K562 (cell line): ENCODE measurements at regions not wholly inside any gene's neighbourhood (a gene's known extent, or its start where the extent isn't known, plus 50 kb on each side); places are given as distances from the start of the nearest gene placed in this dataset.

Experiments used
- ATAC-seq: fragments of 200-7000 bp; cut with Tn5 transposase; 3 replicates; pipeline ENCODE4 v1.9.1; 2020; ENCODE audit warnings: moderate library complexity
- BruUV-seq: library from RNA; stranded (reverse); fragments of 400-500 nt; replicated peaks from 2 replicates; lab custom pipeline; 2021; lab: Mats Ljungman, UMichigan
- CTCF ChIA-PET: fragments of 300-600 bp; formaldehyde crosslinking; extraction: SDS; loops from one replicate; lab custom pipeline; 2021; ENCODE audit warnings: low intra/inter-chr PET ratio; lab: Yijun Ruan, JAX
- POLR2A ChIA-PET: fragments of 300-600, 350-650 bp; sonication (Branson Sonifier 250); formaldehyde crosslinking; extraction: SDS; loops from one replicate; lab custom pipeline; 2021; ENCODE audit warnings: antibody characterized with exemption, inconsistent platforms; lab: Yijun Ruan, JAX
- DNase-seq, 4 experiments: peaks; one replicate each; pipeline versions ENCODE4 v3.0.0 to v3.0.0-alpha.2; 2011 to 2018; ENCODE audit warnings: low spot score in 3 of 4, mixed read lengths in 3 of 4; ENCODE audit errors: extremely low read depth in 1 of 4
- FAIRE-seq: peaks from 2 replicates; lab custom pipeline; 2011; peaks lifted over from hg19 to GRCh38; lab: Jason Lieb, UNC
- H2AFZ ChIP-seq: 2 replicates; pipeline ENCODE4 v1.6.0; 2011; ENCODE audit warnings: low read depth, low read length, control low read depth, inconsistent platforms
- H3K27ac ChIP-seq: fragments of 200-600 bp; 3 replicates; pipeline ENCODE4 v1.8.0; 2011; ENCODE audit warnings: low read depth, mild to moderate bottlenecking, control low read depth, inconsistent platforms, low read length, moderate library complexity, mixed read lengths; ENCODE audit errors: extremely low read depth
- H3K27me3 ChIP-seq, 2 experiments: fragments of 300-600 bp in 1 of 2; 2 replicates in 1 of 2; 3 replicates in 1 of 2; pipeline versions ENCODE4 v1.6.0 to v1.8.0; 2011; ENCODE audit warnings: inconsistent platforms in 2 of 2, low read length in 2 of 2, mild to moderate bottlenecking in 1 of 2, mixed read lengths in 1 of 2, moderate library complexity in 1 of 2; ENCODE audit not compliant: control insufficient read depth in 2 of 2, insufficient read depth in 2 of 2
- H3K36me3 ChIP-seq: fragments of 300-600 bp; 3 replicates; pipeline ENCODE4 v1.8.0; 2011; ENCODE audit warnings: mild to moderate bottlenecking, low read length, inconsistent platforms; ENCODE audit not compliant: control insufficient read depth, insufficient read depth
- H3K4me1 ChIP-seq, 2 experiments: fragments of 200-600 bp in 1 of 2; replicated peaks in 1 of 2; 2 replicates in 1 of 2; 3 replicates in 1 of 2; pipeline versions ENCODE4 v1.5.1 to v1.8.0; 2011; ENCODE audit warnings: inconsistent platforms in 2 of 2, low read length in 2 of 2, mild to moderate bottlenecking in 1 of 2, mixed read lengths in 1 of 2, moderate library complexity in 1 of 2; ENCODE audit not compliant: control insufficient read depth in 2 of 2, insufficient read depth in 2 of 2
- H3K4me2 ChIP-seq: 2 replicates; pipeline ENCODE4 v1.6.1; 2011; ENCODE audit warnings: low read length, control low read depth, inconsistent platforms, mixed read lengths; ENCODE audit not compliant: insufficient read depth
- H3K4me3 ChIP-seq: fragments of 200-600 bp; sonication (generic), shearing (Covaris generic); 2 replicates; pipeline ENCODE4 v1.5.1; 2016; ENCODE audit warnings: control low read depth, inconsistent platforms
- H3K79me2 ChIP-seq: fragments of 200-600 bp; 3 replicates; pipeline ENCODE4 v1.8.0; 2011; ENCODE audit warnings: low read length, inconsistent platforms; ENCODE audit not compliant: control insufficient read depth, insufficient read depth
- H3K9ac ChIP-seq, 2 experiments: 2 replicates each; pipeline versions ENCODE4 v1.6.0 to v1.6.1; 2011; ENCODE audit warnings: low read depth in 2 of 2, low read length in 2 of 2, control low read depth in 1 of 2, inconsistent platforms in 1 of 2, mild to moderate bottlenecking in 1 of 2, mixed read lengths in 1 of 2; ENCODE audit not compliant: insufficient read depth in 1 of 2
- H3K9me1 ChIP-seq: one replicate; pipeline ENCODE4 v1.6.0; 2011; ENCODE audit warnings: inconsistent platforms, mild to moderate bottlenecking, low read length, moderate library complexity; ENCODE audit not compliant: control insufficient read depth, insufficient read depth
- H3K9me3 ChIP-seq: replicated peaks from 2 replicates; pipeline ENCODE4 v1.5.1; 2011; ENCODE audit warnings: low read depth, low read length, inconsistent platforms; ENCODE audit not compliant: control insufficient read depth, insufficient read depth
- H4K20me1 ChIP-seq: replicated peaks from 2 replicates; pipeline ENCODE4 v1.6.1; 2011; ENCODE audit warnings: low read length, inconsistent platforms, mixed read lengths; ENCODE audit not compliant: control insufficient read depth, insufficient read depth
- CC2D1A ChIP-seq: fragments of 450-650 bp; IDR thresholded peaks from 2 replicates; pipeline ENCODE4 v1.6.1; 2017; ENCODE audit warnings: mild to moderate bottlenecking
- CREBBP ChIP-seq: IDR thresholded peaks from one replicate; pipeline ENCODE4 v1.6.1; 2012; ENCODE audit warnings: low read depth, mild to moderate bottlenecking, control low read depth, inconsistent platforms, low read length
- IFI16 ChIP-seq: fragments of 250-450 bp; sonication (Bioruptor Pico); IDR thresholded peaks from 2 replicates; pipeline ENCODE4 v2.1.2; 2022; ENCODE audit warnings: mild to moderate bottlenecking, inconsistent platforms
- MAFF ChIP-seq: IDR thresholded peaks from 2 replicates; pipeline ENCODE4 v1.6.1; 2012; ENCODE audit warnings: low read length, improper control_type of control experiment
- MEIS2 ChIP-seq: fragments of 450-650 bp; IDR thresholded peaks from 2 replicates; pipeline ENCODE4 v1.6.1; 2014; ENCODE audit warnings: mild to moderate bottlenecking; ENCODE audit not compliant: partially characterized antibody
- MTA1 ChIP-seq: fragments of 450-650 bp; IDR thresholded peaks from 2 replicates; pipeline ENCODE4 v1.6.1; 2017; ENCODE audit warnings: borderline replicate concordance
- MTA3 ChIP-seq: fragments of 450-650 bp; formaldehyde crosslinking; IDR thresholded peaks from 2 replicates; pipeline ENCODE4 v1.6.1; 2017; ENCODE audit warnings: mild to moderate bottlenecking, borderline replicate concordance
- PYGO2 ChIP-seq: fragments of 450-650 bp; IDR thresholded peaks from 2 replicates; pipeline ENCODE4 v1.6.1; 2016; ENCODE audit warnings: mild to moderate bottlenecking, missing genetic modification characterization, moderate library complexity, missing compliant biosample characterization
- TBL1XR1 ChIP-seq, 2 experiments: IDR thresholded peaks; 2 replicates each; pipeline ENCODE4 v1.6.1; 2012; ENCODE audit warnings: improper control_type of control experiment in 2 of 2, low read length in 2 of 2, mild to moderate bottlenecking in 1 of 2
- ZBED1 ChIP-seq: IDR thresholded peaks from 2 replicates; pipeline ENCODE4 v1.6.1; 2014
- ZBTB11 ChIP-seq, 3 experiments: fragments of 200-800 bp in 1 of 3; fragments of 250-450 bp in 1 of 3; fragments of 450-650 bp in 1 of 3; sonication (Bioruptor Pico) in 1 of 3; sonication (Bioruptor generic) in 1 of 3; formaldehyde crosslinking in 1 of 3; IDR thresholded peaks; 2 replicates each; pipeline versions ENCODE4 v1.6.1 to v1.8.0; 2016 to 2022; ENCODE audit warnings: mild to moderate bottlenecking in 2 of 3, missing genetic modification characterization in 2 of 3, missing compliant biosample characterization in 1 of 3, moderate library complexity in 1 of 3
- ZNF165 ChIP-seq: fragments of 250-450 bp; sonication (Bioruptor Pico); IDR thresholded peaks from 2 replicates; pipeline ENCODE4 v1.4.0; 2020; ENCODE audit warnings: borderline replicate concordance
- ZNF347 ChIP-seq: fragments of 450-650 bp; formaldehyde crosslinking; IDR thresholded peaks from 2 replicates; pipeline ENCODE4 v1.4.0; 2020; ENCODE audit warnings: low read depth, mild to moderate bottlenecking, moderate library complexity
- in situ Hi-C: fragments of 300-500 bp; cut with MboI; formaldehyde crosslinking; loops from 4 replicates; pipeline ENCODE4 v1.15.0; 2018; ENCODE audit warnings: inconsistent platforms, mixed read lengths
- intact Hi-C: fragments of 100-400 bp; cut with micrococcal nuclease; formaldehyde crosslinking; loops from 2 replicates; pipeline ENCODE4 v1.14.2; 2022
- TF ChIP-seq, protein P1 (sequence below): fragments of 450-650 bp; IDR thresholded peaks from 2 replicates; pipeline ENCODE4 v1.6.1; 2016; ENCODE audit warnings: mild to moderate bottlenecking

GRCh38 chr1:56340977-56341376 is 238.4 kb downstream of the PLPP3 start:
- TF ChIP-seq MEIS2 (no peak), ZNF165 (no peak), MTA1 (no peak), ZNF347 (CRISPR knock-in tag) (no peak), ZBED1 (no peak), MTA3 (no peak), PYGO2 (tag) (no peak), MAFF (no peak), TBL1XR1 (IDR thresholded peaks at IDR 0.05; ENCODE audit: low read length in 2 of 2) (no peak), ZBTB11 (CRISPR knock-in tag; IDR thresholded peaks at IDR 0.05) (no peak), CREBBP (no peak), IFI16 (CRISPR knock-in tag) (no peak), CC2D1A (no peak)
- TF ChIP-seq, protein P1, sequence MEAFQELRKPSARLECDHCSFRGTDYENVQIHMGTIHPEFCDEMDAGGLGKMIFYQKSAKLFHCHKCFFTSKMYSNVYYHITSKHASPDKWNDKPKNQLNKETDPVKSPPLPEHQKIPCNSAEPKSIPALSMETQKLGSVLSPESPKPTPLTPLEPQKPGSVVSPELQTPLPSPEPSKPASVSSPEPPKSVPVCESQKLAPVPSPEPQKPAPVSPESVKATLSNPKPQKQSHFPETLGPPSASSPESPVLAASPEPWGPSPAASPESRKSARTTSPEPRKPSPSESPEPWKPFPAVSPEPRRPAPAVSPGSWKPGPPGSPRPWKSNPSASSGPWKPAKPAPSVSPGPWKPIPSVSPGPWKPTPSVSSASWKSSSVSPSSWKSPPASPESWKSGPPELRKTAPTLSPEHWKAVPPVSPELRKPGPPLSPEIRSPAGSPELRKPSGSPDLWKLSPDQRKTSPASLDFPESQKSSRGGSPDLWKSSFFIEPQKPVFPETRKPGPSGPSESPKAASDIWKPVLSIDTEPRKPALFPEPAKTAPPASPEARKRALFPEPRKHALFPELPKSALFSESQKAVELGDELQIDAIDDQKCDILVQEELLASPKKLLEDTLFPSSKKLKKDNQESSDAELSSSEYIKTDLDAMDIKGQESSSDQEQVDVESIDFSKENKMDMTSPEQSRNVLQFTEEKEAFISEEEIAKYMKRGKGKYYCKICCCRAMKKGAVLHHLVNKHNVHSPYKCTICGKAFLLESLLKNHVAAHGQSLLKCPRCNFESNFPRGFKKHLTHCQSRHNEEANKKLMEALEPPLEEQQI: no peak
- Histone ChIP-seq H2AFZ (no peak overlapping the region), H3K27ac (no peak overlapping the region), H4K20me1 (no peaks in the 10 kb centered on the region), H3K9ac (no peak overlapping the region), H3K4me3 (no peak overlapping the region), H3K27me3 (no peaks in the 10 kb centered on the region), H3K79me2 (no peaks in the 10 kb centered on the region), H3K4me1 (no peaks in the 10 kb centered on the region), H3K9me3 (no peaks in the 10 kb centered on the region), H3K9me1 (no peaks in the 10 kb centered on the region), H3K36me3 (no peaks in the 10 kb centered on the region), H3K4me2 (no peak overlapping the region)
- FAIRE-seq (no peak), DNase-seq (no peak), ATAC-seq (no peak)
- in situ Hi-C loops: no loop called here
- no TSS peak for BruUV-seq
- POLR2A ChIA-PET: no interaction called here
- CTCF ChIA-PET: no interaction called here
- intact Hi-C loops: no loop called here
